ENCODE measurements at regions not wholly inside any gene's neighbourhood (a gene's known extent, or its start where the extent isn't known, plus 50 kb on each side); places are given as distances from the start of the nearest gene placed in this dataset.

- peaks cover 16% of the 10 kb centered on the region for H3K27me3 Mint-ChIP-seq (ENCODE audit: low read depth, poor library complexity)
- peaks cover 44% of the 10 kb centered on the region for H3K4me1 Mint-ChIP-seq
- H3K4me3 Mint-ChIP-seq: no peak overlapping the region
- H3K27ac Mint-ChIP-seq: peak overlapping the region; percentile 78
- no peak for DNase-seq
- H3K36me3 Mint-ChIP-seq (ENCODE audit: low read depth): no peaks in the 10 kb centered on the region
- TF ChIP-seq CTCF (IDR thresholded peaks at IDR 0.05): no peak
- H3K9me3 Mint-ChIP-seq: no peaks in the 10 kb centered on the region
Observed at GRCh38 chr2:47254464-47254863, 78.2 kb upstream of the CALM2 start.

GRCh38 chr2:47253447-47253846 is 77.1 kb upstream of the CALM2 start:
- DNase-seq: no peak
- Mint-ChIP-seq H3K27me3 (ENCODE audit: low read depth, poor library complexity) (peaks cover 16% of the 10 kb centered on the region), H3K4me3 (no peak overlapping the region), H3K36me3 (ENCODE audit: low read depth) (no peaks in the 10 kb centered on the region), H3K9me3 (no peaks in the 10 kb centered on the region), H3K4me1 (peaks cover 50% of the 10 kb centered on the region), H3K27ac (no peak overlapping the region)
- no peak for TF ChIP-seq CTCF (IDR thresholded peaks at IDR 0.05)

- Mint-ChIP-seq H3K4me1 (peaks cover 44% of the 10 kb centered on the region), H3K36me3 (ENCODE audit: low read depth) (no peaks in the 10 kb centered on the region), H3K27me3 (ENCODE audit: low read depth, poor library complexity) (peaks cover 20% of the 10 kb centered on the region), H3K9me3 (no peaks in the 10 kb centered on the region), H3K27ac (no peak overlapping the region), H3K4me3 (no peak overlapping the region)
- DNase-seq: no peak
- TF ChIP-seq CTCF (IDR thresholded peaks at IDR 0.05): no peak
Observed at GRCh38 chr2:47251404-47251675, 75.0 kb upstream of the CALM2 start.

GRCh38 chr2:47250586-47251403 is 74.5 kb upstream of the CALM2 start:
- TF ChIP-seq CTCF (IDR thresholded peaks at IDR 0.05): no peak
- H3K4me3 Mint-ChIP-seq: no peak overlapping the region
- H3K27ac Mint-ChIP-seq: peak overlapping the region; percentile 45
- H3K4me1 Mint-ChIP-seq: peaks cover 44% of the 10 kb centered on the region
- peaks cover 20% of the 10 kb centered on the region for H3K27me3 Mint-ChIP-seq (ENCODE audit: low read depth, poor library complexity)
- no peaks in the 10 kb centered on the region for H3K9me3 Mint-ChIP-seq
- no peaks in the 10 kb centered on the region for H3K36me3 Mint-ChIP-seq (ENCODE audit: low read depth)
- no peak for DNase-seq

GRCh38 chr2:47249931-47250330 is 73.6 kb upstream of the CALM2 start:
- H3K27ac Mint-ChIP-seq: no peak overlapping the region
- DNase-seq: no peak
- TF ChIP-seq CTCF (IDR thresholded peaks at IDR 0.05): no peak
- peaks cover 19% of the 10 kb centered on the region for H3K27me3 Mint-ChIP-seq (ENCODE audit: low read depth, poor library complexity)
- no peaks in the 10 kb centered on the region for H3K9me3 Mint-ChIP-seq
- H3K4me3 Mint-ChIP-seq: no peak overlapping the region
- H3K4me1 Mint-ChIP-seq: peaks cover 52% of the 10 kb centered on the region
- H3K36me3 Mint-ChIP-seq (ENCODE audit: low read depth): no peaks in the 10 kb centered on the region

All from nephron progenitor cell (in vitro differentiated cells).